ENCODE measurements at regions not wholly inside any gene's neighbourhood (a gene's known extent, or its start where the extent isn't known, plus 50 kb on each side); places are given as distances from the start of the nearest gene placed in this dataset.
"Not testable (repeated sequence)": the region's sequence is repeated elsewhere in the genome, so short reads cannot be mapped to it uniquely, and the experiment has no call there.

- FAIRE-seq: no peak
Measured at GRCh38 chr14:62432955-62433354, 612.3 kb downstream of the KCNH5 start.

GRCh38 chr14:62436261-62436660 lies 609.0 kb downstream of the KCNH5 start:
- FAIRE-seq: no peak

GRCh38 chr14:62439210-62439609 lies 606.0 kb downstream of the KCNH5 start:
- no peak for FAIRE-seq

- no peak for FAIRE-seq
Measured at GRCh38 chr14:62443796-62444195, 601.5 kb downstream of the KCNH5 start.

- no peak for FAIRE-seq
Measured at GRCh38 chr14:62445570-62445969, 599.7 kb downstream of the KCNH5 start.

GRCh38 chr14:62451221-62451620 lies 594.0 kb downstream of the KCNH5 start:
- FAIRE-seq: no peak

- FAIRE-seq: no peak
Measured at GRCh38 chr14:62453226-62453625, 592.0 kb downstream of the KCNH5 start.

GRCh38 chr14:62455446-62455845 lies 589.8 kb downstream of the KCNH5 start:
- no peak for FAIRE-seq

- no peak for FAIRE-seq
Measured at GRCh38 chr14:62462988-62463387, 582.3 kb downstream of the KCNH5 start.

GRCh38 chr14:62468946-62469345 lies 576.3 kb downstream of the KCNH5 start:
- no peak for FAIRE-seq

GRCh38 chr14:62470935-62471334 lies 574.3 kb downstream of the KCNH5 start:
- no peak for FAIRE-seq

- no peak for FAIRE-seq
Measured at GRCh38 chr14:62491146-62491545, 554.1 kb downstream of the KCNH5 start.

- FAIRE-seq: no peak
Measured at GRCh38 chr14:62497708-62498107, 547.5 kb downstream of the KCNH5 start.

- FAIRE-seq: no peak
Measured at GRCh38 chr14:62501021-62501750, 544.1 kb downstream of the KCNH5 start.

- FAIRE-seq: no peak
Measured at GRCh38 chr14:62505045-62505444, 540.2 kb downstream of the KCNH5 start.

GRCh38 chr14:62521309-62521708 lies 523.9 kb downstream of the KCNH5 start:
- FAIRE-seq: not testable (repeated sequence)

GRCh38 chr14:62528296-62528695 lies 517.0 kb downstream of the KCNH5 start:
- no peak for FAIRE-seq

GRCh38 chr14:62532181-62532580 lies 513.1 kb downstream of the KCNH5 start:
- FAIRE-seq: no peak

- FAIRE-seq: no peak
Measured at GRCh38 chr14:62546862-62547474, 498.3 kb downstream of the KCNH5 start.

GRCh38 chr14:62557416-62557815 lies 487.8 kb downstream of the KCNH5 start:
- no peak for FAIRE-seq

- no peak for FAIRE-seq
Measured at GRCh38 chr14:62558451-62558850, 486.8 kb downstream of the KCNH5 start.

GRCh38 chr14:62585247-62585646 lies 460.0 kb downstream of the KCNH5 start:
- FAIRE-seq: no peak

GRCh38 chr14:62592877-62593276 lies 452.4 kb downstream of the KCNH5 start:
- FAIRE-seq: no peak

GRCh38 chr14:62597143-62597542 lies 448.1 kb downstream of the KCNH5 start:
- FAIRE-seq: no peak
